A673 (cell line): ENCODE measurements at regions not wholly inside any gene's neighbourhood (a gene's known extent, or its start where the extent isn't known, plus 50 kb on each side); places are given as distances from the start of the nearest gene placed in this dataset.

Experiments
- BruUV-seq: library from RNA; stranded (reverse); fragments of 400-500 nt; replicated peaks from 2 replicates; lab custom pipeline; 2021; lab: Mats Ljungman, UMichigan
- CTCF ChIA-PET: fragments of 300-600 bp; sonication (Branson Sonifier 250); formaldehyde crosslinking; loops from one replicate; lab custom pipeline; 2022; ENCODE audit warnings: antibody characterized with exemption; lab: Charles Lee
- POLR2A ChIA-PET: fragments of 300-600 bp; sonication (Branson Sonifier 250); formaldehyde crosslinking; loops from one replicate; lab custom pipeline; 2022; ENCODE audit warnings: antibody characterized with exemption; ENCODE audit not compliant: low non-redundant PET; lab: Charles Lee
- DNase-seq: peaks from one replicate; pipeline ENCODE4 v3.0.0-alpha.2; 2015; ENCODE audit warnings: low spot score
- H3K27ac ChIP-seq: fragments of 200-600 bp; sonication (generic); 2 replicates; pipeline ENCODE4 v1.5.1; 2016; ENCODE audit warnings: mixed run types, low read depth, mild to moderate bottlenecking, mixed read lengths, antibody characterized with exemption, low read length; ENCODE audit not compliant: poor library complexity, severe bottlenecking
- H3K27me3 ChIP-seq: fragments of 200-600 bp; sonication (generic); replicated peaks from 2 replicates; pipeline ENCODE4 v1.6.1; 2017; ENCODE audit warnings: mixed run types, low read depth, mild to moderate bottlenecking, mixed read lengths, antibody characterized with exemption, low read length; ENCODE audit not compliant: insufficient read depth, poor library complexity
- H3K36me3 ChIP-seq: fragments of 200-600 bp; sonication (generic); 2 replicates; pipeline ENCODE4 v1.6.1; 2016; ENCODE audit warnings: mixed run types, mild to moderate bottlenecking, mixed read lengths, antibody characterized with exemption, low read length; ENCODE audit not compliant: insufficient read depth, poor library complexity, severe bottlenecking
- H3K4me1 ChIP-seq: fragments of 200-600 bp; sonication (generic); 2 replicates; pipeline ENCODE4 v1.6.1; 2017; ENCODE audit warnings: mixed run types, mild to moderate bottlenecking, mixed read lengths, antibody characterized with exemption, low read length; ENCODE audit not compliant: insufficient read depth, poor library complexity, severe bottlenecking
- H3K4me3 ChIP-seq: fragments of 200-600 bp; sonication (generic); 2 replicates; pipeline ENCODE4 v1.5.1; 2016; ENCODE audit warnings: low read depth, mixed run types, mild to moderate bottlenecking, mixed read lengths, low read length; ENCODE audit not compliant: poor library complexity, severe bottlenecking
- H3K9me3 ChIP-seq: fragments of 200-600 bp; sonication (generic); 2 replicates; pipeline ENCODE4 v1.6.1; 2016; ENCODE audit warnings: mixed run types, low read depth, mild to moderate bottlenecking, mixed read lengths, antibody characterized with exemption, low read length; ENCODE audit not compliant: poor library complexity, severe bottlenecking
- CTCF ChIP-seq: fragments of 300-800, 200-600 bp; sonication (generic); conservative IDR thresholded peaks from 2 replicates; pipeline ENCODE4 v1.5.1; 2017; ENCODE audit warnings: low read depth, mild to moderate bottlenecking, antibody characterized with exemption, low read length, moderate library complexity, mixed read lengths
- EZH2 ChIP-seq: fragments of 200-600 bp; sonication (generic); IDR thresholded peaks from 2 replicates; pipeline ENCODE4 v1.6.1; 2017; ENCODE audit warnings: borderline replicate concordance, low read depth, mild to moderate bottlenecking, mixed read lengths, antibody characterized with exemption, low read length; ENCODE audit not compliant: poor library complexity, severe bottlenecking
- intact Hi-C: fragments of 100-400 bp; cut with micrococcal nuclease; formaldehyde crosslinking; loops from one replicate; pipeline ENCODE4 v1.10.0; 2022; ENCODE audit not compliant: unreplicated experiment

GRCh38 chr5:155144956-155145355, 131.4 kb downstream of the KIF4B start:
- Histone ChIP-seq H3K4me3 (no peak overlapping the region), H3K4me1 (peaks cover 2% of the 10 kb centered on the region), H3K9me3 (no peaks in the 10 kb centered on the region), H3K27me3 (no peaks in the 10 kb centered on the region), H3K36me3 (no peaks in the 10 kb centered on the region), H3K27ac (no peak overlapping the region)
- ChIA-PET POLR2A (no interaction called here), CTCF (no interaction called here)
- intact Hi-C loops = loop anchor here (5.0 to 10.0 kb wide), 3 partner anchors 173 to 1987 kb away; no protein-coding TSS in a partner anchor
- no peak for TF ChIP-seq CTCF
- no peak for TF ChIP-seq EZH2
- BruUV-seq = no TSS peak
- no peak for DNase-seq

- no TSS peak for BruUV-seq
- peaks cover 6% of the 10 kb centered on the region for H3K4me1 ChIP-seq
- ChIA-PET POLR2A (no interaction called here), CTCF (no interaction called here)
- H3K27ac ChIP-seq = no peak overlapping the region
- no peak overlapping the region for H3K4me3 ChIP-seq
- no peaks in the 10 kb centered on the region for H3K27me3 ChIP-seq
- DNase-seq = peak; percentile 40
- no peaks in the 10 kb centered on the region for H3K36me3 ChIP-seq
- peak; percentile 40; the same call in 1 of the 2 replicates for TF ChIP-seq CTCF
- TF ChIP-seq EZH2 = no peak
- intact Hi-C loops = loop anchor here (5.0 to 10.0 kb wide), 2 partner anchors 175 to 458 kb away; no protein-coding TSS in a partner anchor
- no peaks in the 10 kb centered on the region for H3K9me3 ChIP-seq
These were observed 133.7 kb downstream of the KIF4B start for GRCh38 chr5:155147222-155147621.

- POLR2A ChIA-PET = no interaction called here
- intact Hi-C loops = loop anchor here (5.0 to 10.0 kb wide), 2 partner anchors 176 to 456 kb away; no protein-coding TSS in a partner anchor
These were observed 135.1 kb downstream of the KIF4B start for GRCh38 chr5:155148694-155149093.

More at GRCh38 chr5:155148694-155149093, 135.1 kb downstream of the KIF4B start:
- BruUV-seq = no TSS peak
- TF ChIP-seq CTCF = no peak
- TF ChIP-seq EZH2 = no peak
- Histone ChIP-seq H3K27me3 (no peaks in the 10 kb centered on the region), H3K9me3 (no peaks in the 10 kb centered on the region), H3K27ac (no peak overlapping the region), H3K4me3 (no peak overlapping the region), H3K4me1 (peaks cover 6% of the 10 kb centered on the region), H3K36me3 (no peaks in the 10 kb centered on the region)
- CTCF ChIA-PET = no interaction called here
- DNase-seq = no peak
